GM12878 (cell line): ENCODE measurements at regions not wholly inside any gene's neighbourhood (a gene's known extent, or its start where the extent isn't known, plus 50 kb on each side); places are given as distances from the start of the nearest gene placed in this dataset.

Source experiments
- ATAC-seq: fragments of 200-7000 bp; cut with Tn5 transposase; 3 replicates; pipeline ENCODE4 v1.9.1; 2020; ENCODE audit warnings: mild to moderate bottlenecking, moderate library complexity
- BruUV-seq: library from RNA; stranded (reverse); fragments of 400-500 nt; replicated peaks from 2 replicates; lab custom pipeline; 2021; lab: Mats Ljungman, UMichigan
- CTCF ChIA-PET: fragments of 300-600 bp; sonication (Branson Sonifier 250); formaldehyde crosslinking; extraction: SDS; loops from one replicate; lab custom pipeline; 2021; ENCODE audit warnings: inconsistent platforms; lab: Yijun Ruan, JAX
- POLR2A ChIA-PET: fragments of 350-600 bp; formaldehyde crosslinking; extraction: SDS; loops from one replicate; lab custom pipeline; 2021; ENCODE audit warnings: inconsistent platforms; lab: Charles Lee
- RAD21 ChIA-PET: fragments of 300-600 bp; sonication (Branson Sonifier 250); formaldehyde crosslinking; loops from one replicate; lab custom pipeline; 2023; ENCODE audit warnings: antibody characterized with exemption; ENCODE audit not compliant: unreplicated experiment; lab: Charles Lee
- SMC1A ChIA-PET: fragments of 300-600 bp; sonication (Branson Sonifier 250); formaldehyde crosslinking; loops from one replicate; lab custom pipeline; 2023; ENCODE audit not compliant: unreplicated experiment, uncharacterized antibody; lab: Charles Lee
- DNase-seq: peaks from one replicate; pipeline ENCODE4 v3.0.0-alpha.2; 2011; ENCODE audit warnings: low read depth, low spot score
- FAIRE-seq: peaks from 3 replicates; lab custom pipeline; 2011; peaks lifted over from hg19 to GRCh38; lab: Jason Lieb, UNC
- H2AFZ ChIP-seq: 2 replicates; pipeline ENCODE4 v1.6.0; 2011; ENCODE audit warnings: low read depth, low read length, control low read depth; ENCODE audit not compliant: control insufficient read depth
- H3K27ac ChIP-seq: 2 replicates; pipeline ENCODE4 v1.5.1; 2011; ENCODE audit warnings: control low read depth; ENCODE audit not compliant: control insufficient read depth, insufficient read depth
- H3K27me3 ChIP-seq, 2 experiments: replicated peaks in 1 of 2; 2 replicates each; pipeline versions ENCODE4 v1.6.0 to v1.6.1; 2011; ENCODE audit warnings: low read length in 1 of 2; ENCODE audit not compliant: control insufficient read depth in 2 of 2, insufficient read depth in 2 of 2
- H3K36me3 ChIP-seq, 2 experiments: 2 replicates each; pipeline ENCODE4 v1.5.1; 2011; ENCODE audit warnings: low read length in 1 of 2; ENCODE audit not compliant: control insufficient read depth in 2 of 2, insufficient read depth in 2 of 2
- H3K4me1 ChIP-seq: 2 replicates; pipeline ENCODE4 v1.6.1; 2011; ENCODE audit warnings: mild to moderate bottlenecking, low read length, moderate library complexity, mixed read lengths; ENCODE audit not compliant: control insufficient read depth, insufficient read depth
- H3K4me2 ChIP-seq: 2 replicates; pipeline ENCODE4 v1.6.0; 2011; ENCODE audit warnings: control low read depth; ENCODE audit not compliant: control insufficient read depth, insufficient read depth
- H3K4me3 ChIP-seq: fragments of 200-600 bp; sonication (generic); 2 replicates; pipeline ENCODE4 v1.5.1; 2016
- H3K79me2 ChIP-seq: 2 replicates; pipeline ENCODE4 v1.6.0; 2011; ENCODE audit warnings: low read length; ENCODE audit not compliant: control insufficient read depth, insufficient read depth
- H3K9ac ChIP-seq: 2 replicates; pipeline ENCODE4 v1.8.0; 2011; ENCODE audit warnings: low read length, control low read depth, mixed read lengths; ENCODE audit not compliant: control insufficient read depth, insufficient read depth
- H3K9me3 ChIP-seq: replicated peaks from 3 replicates; pipeline ENCODE4 v1.5.1; 2011; ENCODE audit warnings: mild to moderate bottlenecking, low read length; ENCODE audit not compliant: control insufficient read depth, insufficient read depth
- H4K20me1 ChIP-seq: 2 replicates; pipeline ENCODE4 v1.6.0; 2011; ENCODE audit not compliant: control insufficient read depth, insufficient read depth
- ATF2 ChIP-seq: IDR thresholded peaks from 2 replicates; pipeline ENCODE4 v1.6.1; 2012; ENCODE audit warnings: low read length, inconsistent platforms
- BCL3 ChIP-seq: IDR thresholded peaks from 2 replicates; pipeline ENCODE4 v1.6.1; 2011; ENCODE audit warnings: borderline replicate concordance, low read depth, mild to moderate bottlenecking, moderate library complexity, low read length; ENCODE audit not compliant: insufficient read depth, poor library complexity, severe bottlenecking
- BMI1 ChIP-seq: fragments of 450-650 bp; IDR thresholded peaks from 2 replicates; pipeline ENCODE4 v1.6.1; 2016; ENCODE audit warnings: mild to moderate bottlenecking, moderate library complexity, borderline replicate concordance
- FOXM1 ChIP-seq: IDR thresholded peaks from 2 replicates; pipeline ENCODE4 v1.6.1; 2012; ENCODE audit warnings: low read depth, mild to moderate bottlenecking, inconsistent platforms, low read length, moderate library complexity
- GATAD2B ChIP-seq: fragments of 450-650 bp; conservative IDR thresholded peaks from 2 replicates; pipeline ENCODE4 v1.6.1; 2017; ENCODE audit warnings: low read depth, mild to moderate bottlenecking, moderate library complexity
- IKZF2 ChIP-seq, 2 experiments: fragments of 450-650 bp; IDR thresholded peaks; 2 replicates each; pipeline ENCODE4 v1.6.1; 2017; ENCODE audit warnings: mild to moderate bottlenecking in 2 of 2, moderate library complexity in 2 of 2
- MYC ChIP-seq: IDR thresholded peaks from 2 replicates; pipeline ENCODE4 v1.6.1; 2011; ENCODE audit warnings: mild to moderate bottlenecking, low read length, moderate library complexity, inconsistent platforms; ENCODE audit not compliant: insufficient read depth, insufficient replicate concordance, insufficient read length, severe bottlenecking
- PAX8 ChIP-seq: fragments of 450-650 bp; IDR thresholded peaks from 2 replicates; pipeline ENCODE4 v1.6.1; 2017; ENCODE audit warnings: mild to moderate bottlenecking, moderate library complexity
- WGBS: methylation state at CpG from one replicate; pipeline ENCODE4 v1.1.6; 2016; ENCODE audit warnings: low lambda C conversion rate; ENCODE audit not compliant: insufficient replicate concordance, insufficient coverage; ENCODE audit errors: missing lambda C conversion rate; 5-methylcytosine and 5-hydroxymethylcytosine counted together
- in situ Hi-C: fragments of 300-500 bp; cut with MboI; formaldehyde crosslinking; loops from 9 replicates; pipeline ENCODE4 v1.14.3; 2018; ENCODE audit warnings: mixed read lengths
- intact Hi-C: fragments of 100-400 bp; cut with micrococcal nuclease; formaldehyde crosslinking; loops from one replicate; pipeline ENCODE4 v1.14.2; 2022; ENCODE audit not compliant: unreplicated experiment
- TF ChIP-seq, protein P1 (sequence below): fragments of 450-650 bp; IDR thresholded peaks from 2 replicates; pipeline ENCODE4 v1.6.1; 2017; ENCODE audit warnings: mild to moderate bottlenecking

DNA sequence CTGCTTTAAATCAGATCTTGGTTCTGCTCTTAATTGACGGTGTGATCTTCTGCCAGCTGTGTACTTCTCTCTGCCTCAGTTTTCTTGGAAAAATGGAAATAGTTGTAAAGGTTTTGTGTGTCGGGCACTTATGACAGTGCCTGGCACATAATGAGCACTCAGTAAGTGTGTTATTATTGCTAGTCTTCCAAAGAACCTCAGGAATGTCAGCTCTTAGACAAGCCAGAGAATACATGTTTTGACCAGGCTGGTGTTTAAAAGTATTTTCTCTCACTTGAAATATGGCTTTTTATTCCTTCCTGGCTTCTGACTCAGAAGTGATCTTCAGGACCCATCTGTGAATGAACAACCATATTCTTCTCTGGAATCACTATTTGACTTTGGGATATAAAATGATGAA, 304.1 kb downstream of the SNAPC1 start (continued):
- TF ChIP-seq BCL3: no peak
- TF ChIP-seq, protein P1, sequence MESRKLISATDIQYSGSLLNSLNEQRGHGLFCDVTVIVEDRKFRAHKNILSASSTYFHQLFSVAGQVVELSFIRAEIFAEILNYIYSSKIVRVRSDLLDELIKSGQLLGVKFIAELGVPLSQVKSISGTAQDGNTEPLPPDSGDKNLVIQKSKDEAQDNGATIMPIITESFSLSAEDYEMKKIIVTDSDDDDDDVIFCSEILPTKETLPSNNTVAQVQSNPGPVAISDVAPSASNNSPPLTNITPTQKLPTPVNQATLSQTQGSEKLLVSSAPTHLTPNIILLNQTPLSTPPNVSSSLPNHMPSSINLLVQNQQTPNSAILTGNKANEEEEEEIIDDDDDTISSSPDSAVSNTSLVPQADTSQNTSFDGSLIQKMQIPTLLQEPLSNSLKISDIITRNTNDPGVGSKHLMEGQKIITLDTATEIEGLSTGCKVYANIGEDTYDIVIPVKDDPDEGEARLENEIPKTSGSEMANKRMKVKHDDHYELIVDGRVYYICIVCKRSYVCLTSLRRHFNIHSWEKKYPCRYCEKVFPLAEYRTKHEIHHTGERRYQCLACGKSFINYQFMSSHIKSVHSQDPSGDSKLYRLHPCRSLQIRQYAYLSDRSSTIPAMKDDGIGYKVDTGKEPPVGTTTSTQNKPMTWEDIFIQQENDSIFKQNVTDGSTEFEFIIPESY: no peak

- ATAC-seq: no peak
- no peak for DNase-seq
- TF ChIP-seq MYC (no peak), BMI1 (no peak), FOXM1 (no peak), GATAD2B (no peak), PAX8 (no peak), ATF2 (no peak), IKZF2 (IDR thresholded peaks at IDR 0.05) (no peak)
- no peak overlapping the region for H3K4me3 ChIP-seq
- ChIA-PET POLR2A (no interaction called here), CTCF (interaction anchor here (1.0 to 1.6 kb wide), 5 partner anchors 9 to 76 kb away, joined by 3 to 4 read pairs (median 3); no protein-coding TSS in a partner anchor), SMC1A (interaction anchor here (1.0 to 2.9 kb wide), 3 partner anchors 9 to 55 kb away, joined by 3 to 9 read pairs (median 4); no protein-coding TSS in a partner anchor), RAD21 (no interaction called here)
- WGBS: 0% methylated on average over 2 of the region's 2 CpGs
- FAIRE-seq: no peak
- 0 out of 4 replicates have a peak, but pooled peaks cover 0 to 1% of the 10 kb centered on the region in 2 experiments for H3K27me3 ChIP-seq
- no peaks in the 10 kb centered on the region for H3K36me3 ChIP-seq
- no TSS peak for BruUV-seq
- no peaks in the 10 kb centered on the region for H3K9me3 ChIP-seq
- intact Hi-C loops: no loop called here
- no peak overlapping the region for H3K9ac ChIP-seq
- no peaks in the 10 kb centered on the region for H4K20me1 ChIP-seq
- in situ Hi-C loops: no loop called here
- H3K79me2 ChIP-seq: no peaks in the 10 kb centered on the region
- H2AFZ ChIP-seq: no peak overlapping the region
- H3K4me1 ChIP-seq: no peaks in the 10 kb centered on the region
- H3K27ac ChIP-seq: no peak overlapping the region
- H3K4me2 ChIP-seq: no peak overlapping the region
Observed at GRCh38 chr14:62071039-62071438, 308.8 kb downstream of the SNAPC1 start.
